SK-N-SH (cell line): ENCODE measurements at regions not wholly inside any gene's neighbourhood (a gene's known extent, or its start where the extent isn't known, plus 50 kb on each side); places are given as distances from the start of the nearest gene placed in this dataset.

ENCODE experiments used
- CTCF ChIA-PET: fragments of 300-600, 350-600 bp; formaldehyde crosslinking; extraction: SDS; loops from one replicate; lab custom pipeline; 2021; lab: Yijun Ruan, JAX
- POLR2A ChIA-PET: fragments of 350-600 bp; sonication (Branson Sonifier 250); formaldehyde crosslinking; extraction: SDS; loops from one replicate; lab custom pipeline; 2020; ENCODE audit warnings: antibody characterized with exemption, inconsistent platforms; lab: Yijun Ruan, JAX
- DNase-seq: peaks from one replicate; pipeline ENCODE4 v3.0.0; 2012
- H2AFZ ChIP-seq: fragments of 200-600 bp; sonication (generic); 2 replicates; pipeline ENCODE4 v1.8.1; 2016; ENCODE audit warnings: antibody characterized with exemption, mild to moderate bottlenecking, low read depth
- H3F3A ChIP-seq: fragments of 200-600 bp; sonication (generic); replicated peaks from 2 replicates; pipeline ENCODE3; 2016; ENCODE audit warnings: antibody characterized with exemption, mild to moderate bottlenecking; ENCODE audit not compliant: insufficient read depth
- H3K27ac ChIP-seq, 2 experiments: fragments of 200-500 bp in 1 of 2; fragments of 200-600 bp in 1 of 2; sonication (Bioruptor generic) in 1 of 2; sonication (generic), shearing (Covaris generic) in 1 of 2; 2 replicates each; pipeline versions ENCODE4 v1.5.1 to v1.6.1; 2014 to 2016; ENCODE audit warnings: low read depth in 2 of 2, inconsistent platforms in 1 of 2, low read length in 1 of 2, mild to moderate bottlenecking in 1 of 2, mixed read lengths in 1 of 2
- H3K27me3 ChIP-seq: fragments of 200-600 bp; sonication (generic), shearing (Covaris generic); 2 replicates; pipeline ENCODE4 v1.6.1; 2016; ENCODE audit warnings: mixed run types; ENCODE audit not compliant: insufficient read depth
- H3K36me3 ChIP-seq, 2 experiments: fragments of 200-500 bp in 1 of 2; fragments of 200-600 bp in 1 of 2; sonication (Bioruptor generic) in 1 of 2; sonication (generic) in 1 of 2; replicated peaks in 1 of 2; 2 replicates each; pipeline versions ENCODE3 to v1.5.1; 2014 to 2016; ENCODE audit warnings: low read length in 1 of 2, mild to moderate bottlenecking in 1 of 2; ENCODE audit not compliant: insufficient read depth in 2 of 2, control insufficient read depth in 1 of 2
- H3K4me1 ChIP-seq, 2 experiments: fragments of 200-500 bp in 1 of 2; fragments of 200-600 bp in 1 of 2; sonication (Bioruptor generic) in 1 of 2; sonication (generic), shearing (Covaris generic) in 1 of 2; 2 replicates each; pipeline versions ENCODE4 v1.5.1 to v1.6.1; 2014 to 2016; ENCODE audit warnings: low read depth in 1 of 2, low read length in 1 of 2, mixed run types in 1 of 2; ENCODE audit not compliant: insufficient read depth in 2 of 2, control insufficient read depth in 1 of 2
- H3K4me2 ChIP-seq: fragments of 200-600 bp; sonication (generic), shearing (Covaris generic); 2 replicates; pipeline ENCODE4 v1.6.1; 2017; ENCODE audit warnings: mixed run types
- H3K4me3 ChIP-seq, 2 experiments: fragments of 200-500 bp in 1 of 2; fragments of 200-600 bp in 1 of 2; sonication (Bioruptor generic) in 1 of 2; sonication (generic), shearing (Covaris generic) in 1 of 2; 2 replicates each; pipeline versions ENCODE4 v1.5.1 to v1.8.1; 2014 to 2016; ENCODE audit warnings: low read depth in 2 of 2, inconsistent platforms in 1 of 2, low read length in 1 of 2, mild to moderate bottlenecking in 1 of 2, mixed read lengths in 1 of 2, moderate library complexity in 1 of 2
- H3K79me2 ChIP-seq: fragments of 200-600 bp; sonication (generic); 2 replicates; pipeline ENCODE4 v1.8.1; 2017; ENCODE audit warnings: mild to moderate bottlenecking; ENCODE audit not compliant: insufficient read depth
- H3K9ac ChIP-seq: fragments of 200-600 bp; sonication (generic); 2 replicates; pipeline ENCODE4 v1.6.1; 2017; ENCODE audit warnings: mixed run types
- H3K9me2 ChIP-seq: fragments of 200-600 bp; sonication (generic); 2 replicates; pipeline ENCODE4 v1.6.1; 2017; ENCODE audit warnings: mixed run types
- H3K9me3 ChIP-seq: fragments of 200-600 bp; sonication (generic); 2 replicates; pipeline ENCODE4 v1.6.1; 2017; ENCODE audit warnings: mixed run types, mild to moderate bottlenecking, moderate library complexity
- H4K20me1 ChIP-seq: fragments of 200-600 bp; sonication (generic); 2 replicates; pipeline ENCODE4 v1.6.1; 2017; ENCODE audit warnings: mild to moderate bottlenecking, mixed run types; ENCODE audit not compliant: insufficient read depth
- CHD2 ChIP-seq: fragments of 150-350 bp; IDR thresholded peaks from 2 replicates; pipeline ENCODE4 v1.6.1; 2018; ENCODE audit warnings: low read length; ENCODE audit not compliant: partially characterized antibody
- ELF1 ChIP-seq: IDR thresholded peaks from 2 replicates; pipeline ENCODE4 v1.4.0; 2012
- EP300 ChIP-seq, 2 experiments: IDR thresholded peaks; 2 replicates each; pipeline versions ENCODE4 v1.4.0 to v1.6.1; 2012; ENCODE audit warnings: borderline replicate concordance in 1 of 2, low read depth in 1 of 2, low read length in 1 of 2
- FOXJ3 ChIP-seq: sonication (generic); formaldehyde crosslinking; IDR thresholded peaks from 2 replicates; pipeline ENCODE4 v1.5.1; 2020; ENCODE audit warnings: mild to moderate bottlenecking, missing genetic modification reagents
- FOXM1 ChIP-seq: IDR thresholded peaks from 2 replicates; pipeline ENCODE4 v1.4.0; 2012; ENCODE audit warnings: low read depth, mild to moderate bottlenecking
- GABPA ChIP-seq: IDR thresholded peaks from 2 replicates; pipeline ENCODE4 v1.4.0; 2012; ENCODE audit warnings: low read depth, mild to moderate bottlenecking
- MEF2A ChIP-seq: IDR thresholded peaks from 2 replicates; pipeline ENCODE4 v1.4.0; 2012; ENCODE audit warnings: low read depth, borderline replicate concordance
- NRF1 ChIP-seq: IDR thresholded peaks from 2 replicates; pipeline ENCODE4 v1.6.1; 2012; ENCODE audit warnings: low read depth, mild to moderate bottlenecking, low read length
- POLR2AphosphoS5 ChIP-seq: IDR thresholded peaks from 2 replicates; pipeline ENCODE4 v1.6.1; 2012; ENCODE audit warnings: low read depth, low read length
- RCOR1 ChIP-seq: fragments of 150-350 bp; IDR thresholded peaks from 2 replicates; pipeline ENCODE4 v1.6.1; 2017; ENCODE audit warnings: antibody characterized with exemption, low read length
- SIN3A ChIP-seq: IDR thresholded peaks from 2 replicates; pipeline ENCODE4 v1.6.1; 2012; ENCODE audit warnings: low read depth, mild to moderate bottlenecking, low read length, moderate library complexity, borderline replicate concordance
- SMC3 ChIP-seq: IDR thresholded peaks from 2 replicates; pipeline ENCODE4 v1.6.1; 2012; ENCODE audit warnings: low read depth, low read length, improper control_type of control experiment
- TCF12 ChIP-seq: IDR thresholded peaks from 2 replicates; pipeline ENCODE4 v1.4.0; 2012
- YY1 ChIP-seq: IDR thresholded peaks from 2 replicates; pipeline ENCODE4 v1.4.0; 2012; ENCODE audit warnings: low read depth, mild to moderate bottlenecking
- WGBS: methylation state at CpG from one replicate; pipeline ENCODE4 v1.1.6; 2017; ENCODE audit warnings: low lambda C conversion rate; 5-methylcytosine and 5-hydroxymethylcytosine counted together
- TF ChIP-seq, protein P1 (sequence below): fragments of 200-600 bp; sonication (generic); IDR thresholded peaks from 2 replicates; pipeline ENCODE4 v1.6.1; 2017; ENCODE audit warnings: antibody characterized with exemption, mild to moderate bottlenecking, moderate library complexity
- TF ChIP-seq, protein P2 (sequence below): IDR thresholded peaks from 2 replicates; pipeline ENCODE4; 2012
- TF ChIP-seq, protein P3 (sequence below): IDR thresholded peaks from 2 replicates; pipeline ENCODE4 v1.6.1; 2012; ENCODE audit warnings: mild to moderate bottlenecking, low read depth, low read length, moderate library complexity
- TF ChIP-seq, protein P4 (sequence below): fragments of 150-350 bp; IDR thresholded peaks from 2 replicates; pipeline ENCODE4 v1.6.1; 2016; ENCODE audit warnings: mild to moderate bottlenecking, low read depth, low read length

DNA sequence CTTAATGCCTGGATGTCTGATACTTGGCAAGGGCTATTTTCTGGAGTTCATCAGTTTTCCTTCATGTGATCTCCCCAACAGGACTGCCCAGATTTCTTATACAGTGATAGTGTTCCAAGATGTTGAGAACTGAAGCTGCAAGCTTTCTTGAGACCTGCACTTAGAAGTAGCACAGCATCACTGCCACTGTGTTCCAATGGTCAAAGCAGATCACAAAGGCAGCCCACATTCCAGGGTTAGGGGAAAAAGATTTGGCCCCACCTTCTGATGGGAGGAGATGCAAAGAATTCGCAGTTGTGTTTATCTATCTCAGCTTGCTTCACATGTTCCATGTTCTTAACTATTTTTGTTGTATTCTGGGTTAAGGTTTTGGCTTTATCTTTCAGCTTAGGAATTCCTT is 78.2 kb downstream of the GPX5 start:
- H2AFZ ChIP-seq = no peak overlapping the region
- POLR2A ChIA-PET = no interaction called here
- H3K4me3 ChIP-seq = no peak overlapping the region
- no peak overlapping the region for H3K4me2 ChIP-seq
- no peaks in the 10 kb centered on the region for H3K9me2 ChIP-seq
- WGBS = 56% methylated on average over 1 of the region's 1 CpG
- H3K79me2 ChIP-seq = no peaks in the 10 kb centered on the region
- CTCF ChIA-PET = interaction anchor here (1.4 to 1.9 kb wide), 2 partner anchors 9 to 31 kb away, joined by 3 to 6 read pairs; no protein-coding TSS in a partner anchor
- H3F3A ChIP-seq = peaks cover 5% of the 10 kb centered on the region
- TF ChIP-seq SIN3A (no peak), FOXM1 (no peak)
- TF ChIP-seq, protein P1, sequence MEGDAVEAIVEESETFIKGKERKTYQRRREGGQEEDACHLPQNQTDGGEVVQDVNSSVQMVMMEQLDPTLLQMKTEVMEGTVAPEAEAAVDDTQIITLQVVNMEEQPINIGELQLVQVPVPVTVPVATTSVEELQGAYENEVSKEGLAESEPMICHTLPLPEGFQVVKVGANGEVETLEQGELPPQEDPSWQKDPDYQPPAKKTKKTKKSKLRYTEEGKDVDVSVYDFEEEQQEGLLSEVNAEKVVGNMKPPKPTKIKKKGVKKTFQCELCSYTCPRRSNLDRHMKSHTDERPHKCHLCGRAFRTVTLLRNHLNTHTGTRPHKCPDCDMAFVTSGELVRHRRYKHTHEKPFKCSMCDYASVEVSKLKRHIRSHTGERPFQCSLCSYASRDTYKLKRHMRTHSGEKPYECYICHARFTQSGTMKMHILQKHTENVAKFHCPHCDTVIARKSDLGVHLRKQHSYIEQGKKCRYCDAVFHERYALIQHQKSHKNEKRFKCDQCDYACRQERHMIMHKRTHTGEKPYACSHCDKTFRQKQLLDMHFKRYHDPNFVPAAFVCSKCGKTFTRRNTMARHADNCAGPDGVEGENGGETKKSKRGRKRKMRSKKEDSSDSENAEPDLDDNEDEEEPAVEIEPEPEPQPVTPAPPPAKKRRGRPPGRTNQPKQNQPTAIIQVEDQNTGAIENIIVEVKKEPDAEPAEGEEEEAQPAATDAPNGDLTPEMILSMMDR = no peak
- TF ChIP-seq, protein P2, sequence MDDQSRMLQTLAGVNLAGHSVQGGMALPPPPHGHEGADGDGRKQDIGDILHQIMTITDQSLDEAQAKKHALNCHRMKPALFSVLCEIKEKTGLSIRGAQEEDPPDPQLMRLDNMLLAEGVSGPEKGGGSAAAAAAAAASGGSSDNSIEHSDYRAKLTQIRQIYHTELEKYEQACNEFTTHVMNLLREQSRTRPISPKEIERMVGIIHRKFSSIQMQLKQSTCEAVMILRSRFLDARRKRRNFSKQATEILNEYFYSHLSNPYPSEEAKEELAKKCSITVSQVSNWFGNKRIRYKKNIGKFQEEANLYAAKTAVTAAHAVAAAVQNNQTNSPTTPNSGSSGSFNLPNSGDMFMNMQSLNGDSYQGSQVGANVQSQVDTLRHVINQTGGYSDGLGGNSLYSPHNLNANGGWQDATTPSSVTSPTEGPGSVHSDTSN = no peak
- TF ChIP-seq, protein P3, sequence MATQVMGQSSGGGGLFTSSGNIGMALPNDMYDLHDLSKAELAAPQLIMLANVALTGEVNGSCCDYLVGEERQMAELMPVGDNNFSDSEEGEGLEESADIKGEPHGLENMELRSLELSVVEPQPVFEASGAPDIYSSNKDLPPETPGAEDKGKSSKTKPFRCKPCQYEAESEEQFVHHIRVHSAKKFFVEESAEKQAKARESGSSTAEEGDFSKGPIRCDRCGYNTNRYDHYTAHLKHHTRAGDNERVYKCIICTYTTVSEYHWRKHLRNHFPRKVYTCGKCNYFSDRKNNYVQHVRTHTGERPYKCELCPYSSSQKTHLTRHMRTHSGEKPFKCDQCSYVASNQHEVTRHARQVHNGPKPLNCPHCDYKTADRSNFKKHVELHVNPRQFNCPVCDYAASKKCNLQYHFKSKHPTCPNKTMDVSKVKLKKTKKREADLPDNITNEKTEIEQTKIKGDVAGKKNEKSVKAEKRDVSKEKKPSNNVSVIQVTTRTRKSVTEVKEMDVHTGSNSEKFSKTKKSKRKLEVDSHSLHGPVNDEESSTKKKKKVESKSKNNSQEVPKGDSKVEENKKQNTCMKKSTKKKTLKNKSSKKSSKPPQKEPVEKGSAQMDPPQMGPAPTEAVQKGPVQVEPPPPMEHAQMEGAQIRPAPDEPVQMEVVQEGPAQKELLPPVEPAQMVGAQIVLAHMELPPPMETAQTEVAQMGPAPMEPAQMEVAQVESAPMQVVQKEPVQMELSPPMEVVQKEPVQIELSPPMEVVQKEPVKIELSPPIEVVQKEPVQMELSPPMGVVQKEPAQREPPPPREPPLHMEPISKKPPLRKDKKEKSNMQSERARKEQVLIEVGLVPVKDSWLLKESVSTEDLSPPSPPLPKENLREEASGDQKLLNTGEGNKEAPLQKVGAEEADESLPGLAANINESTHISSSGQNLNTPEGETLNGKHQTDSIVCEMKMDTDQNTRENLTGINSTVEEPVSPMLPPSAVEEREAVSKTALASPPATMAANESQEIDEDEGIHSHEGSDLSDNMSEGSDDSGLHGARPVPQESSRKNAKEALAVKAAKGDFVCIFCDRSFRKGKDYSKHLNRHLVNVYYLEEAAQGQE = no peak
- TF ChIP-seq, all 33 proteins: peak for 0
- H3K36me3 ChIP-seq = no peaks in the 10 kb centered on the region
- no peaks in the 10 kb centered on the region for H3K9me3 ChIP-seq
- H3K9ac ChIP-seq = no peak overlapping the region
- no peak overlapping the region for H3K27ac ChIP-seq
- no peaks in the 10 kb centered on the region for H3K27me3 ChIP-seq
- no peaks in the 10 kb centered on the region for H4K20me1 ChIP-seq
- DNase-seq = no peak
- H3K4me1 ChIP-seq = no peaks in the 10 kb centered on the region; a peak in 2 of 4 replicates

DNA sequence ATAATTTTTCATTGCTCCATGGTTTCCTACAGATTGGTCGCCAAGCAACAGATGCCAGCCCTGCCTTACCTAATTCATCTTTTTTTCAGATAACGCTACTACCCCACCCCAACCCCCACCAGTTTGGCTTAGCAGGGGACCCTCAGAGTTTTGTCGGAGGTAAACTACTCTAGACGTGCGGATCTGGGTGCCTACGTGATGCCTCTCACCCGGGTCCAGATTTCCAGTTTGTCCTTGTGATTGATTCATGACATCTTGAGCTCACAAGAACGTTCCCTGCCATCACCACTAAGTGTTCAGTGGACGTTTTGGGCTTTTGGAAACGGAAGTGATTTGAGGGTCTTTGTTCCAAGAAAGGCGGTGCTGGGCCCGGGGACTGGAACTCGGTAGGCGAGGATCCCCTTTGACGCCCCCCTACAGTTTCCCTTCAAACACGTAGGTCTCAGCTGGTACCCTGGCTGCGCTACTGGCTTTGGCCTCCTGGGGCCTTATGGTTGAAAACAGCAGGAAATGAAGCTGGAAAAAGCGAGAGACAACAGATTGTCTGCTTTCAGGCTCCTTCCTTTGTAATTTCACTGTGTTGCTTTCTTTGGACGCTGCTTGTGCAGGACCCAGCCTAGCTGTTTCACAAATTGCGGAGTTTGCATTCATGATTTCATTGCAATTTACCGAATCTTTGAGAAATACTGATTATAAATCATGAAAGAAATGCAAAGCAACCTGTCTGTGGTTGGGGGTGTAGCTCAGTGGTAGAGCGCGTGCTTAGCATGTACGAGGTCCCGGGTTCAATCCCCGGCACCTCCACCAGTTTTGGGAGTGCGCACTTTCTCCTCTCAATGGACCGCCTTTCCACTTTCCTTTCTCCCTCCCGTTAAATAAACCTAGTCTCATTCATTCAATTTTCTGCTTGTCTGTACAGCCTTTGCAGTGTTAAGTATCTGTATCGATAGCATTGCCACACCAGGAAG is 81.0 kb downstream of the GPX5 start:
- no peaks in the 10 kb centered on the region; a peak in 2 of 4 replicates for H3K4me1 ChIP-seq
- peak overlapping the region; percentile 46 to 59 for H3K4me3 ChIP-seq
- WGBS = 3% methylated on average over 28 of the region's 30 CpGs
- H2AFZ ChIP-seq = peak overlapping the region; percentile 66
- no peaks in the 10 kb centered on the region for H3K27me3 ChIP-seq
- H3K9ac ChIP-seq = no peak overlapping the region; the same call in 1 of the 2 replicates
- H3K36me3 ChIP-seq = no peaks in the 10 kb centered on the region
- H3K79me2 ChIP-seq = no peaks in the 10 kb centered on the region
- peak overlapping the region; percentile 30 for H3K4me2 ChIP-seq
- H3F3A ChIP-seq = peaks cover 5% of the 10 kb centered on the region
- no peaks in the 10 kb centered on the region for H3K9me3 ChIP-seq
- H3K27ac ChIP-seq = peak overlapping the region in 1 of 2 experiments; percentile 98; a peak in 2 of 4 replicates
- H4K20me1 ChIP-seq = no peaks in the 10 kb centered on the region
- peak; percentile 90 for DNase-seq
- POLR2A ChIA-PET = interaction anchor here (0.9 to 1.8 kb wide), 4 partner anchors 16 to 465 kb away, joined by 3 to 8 read pairs (median 4); partner anchors contain the start of gene ZKSCAN8
- CTCF ChIA-PET = interaction anchor here (0.6 to 2.1 kb wide), 14 partner anchors 8 to 129 kb away, joined by 3 to 13 read pairs (median 4); a partner anchor contains a TSS
- no peaks in the 10 kb centered on the region for H3K9me2 ChIP-seq
- TF ChIP-seq CHD2 (peak; percentile 10), YY1 (no peak), RCOR1 (peak; percentile 36; the same call in 1 of the 2 replicates), GABPA (no peak), TCF12 (peak; percentile 26), FOXM1 (no peak), FOXJ3 (CRISPR knock-in tag) (no peak; the same call in 1 of the 2 replicates), EP300 (IDR thresholded peaks at IDR 0.05; ENCODE audit: borderline replicate concordance in 1 of 2, low read depth in 1 of 2, low read length in 1 of 2) (peak in 1 of 2 experiments; percentile 13; a peak in 1 of 4 replicates), ELF1 (no peak), SIN3A (no peak), POLR2AphosphoS5 (no peak), SMC3 (0 out of 2 replicates have a peak, but pooled peaks have one; percentile 2), NRF1 (no peak), MEF2A (no peak)
- TF ChIP-seq, protein P4, sequence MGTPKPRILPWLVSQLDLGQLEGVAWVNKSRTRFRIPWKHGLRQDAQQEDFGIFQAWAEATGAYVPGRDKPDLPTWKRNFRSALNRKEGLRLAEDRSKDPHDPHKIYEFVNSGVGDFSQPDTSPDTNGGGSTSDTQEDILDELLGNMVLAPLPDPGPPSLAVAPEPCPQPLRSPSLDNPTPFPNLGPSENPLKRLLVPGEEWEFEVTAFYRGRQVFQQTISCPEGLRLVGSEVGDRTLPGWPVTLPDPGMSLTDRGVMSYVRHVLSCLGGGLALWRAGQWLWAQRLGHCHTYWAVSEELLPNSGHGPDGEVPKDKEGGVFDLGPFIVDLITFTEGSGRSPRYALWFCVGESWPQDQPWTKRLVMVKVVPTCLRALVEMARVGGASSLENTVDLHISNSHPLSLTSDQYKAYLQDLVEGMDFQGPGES = no peak
